NOMO-1 treated with DMSO at 0.1 percent for 48 hours (cell line): ENCODE measurements at regions not wholly inside any gene's neighbourhood (a gene's known extent, or its start where the extent isn't known, plus 50 kb on each side); places are given as distances from the start of the nearest gene placed in this dataset.

Experiments used
- DNase-seq: peaks from one replicate; lab custom pipeline; 2025; ENCODE audit not compliant: unreplicated experiment; lab: John Stamatoyannopoulos, UW

- DNase-seq, result no peak
Observed at GRCh38 chr4:82038936-82039335, 334.9 kb downstream of the HNRNPD start.

GRCh38 chr4:82036181-82036580 is 337.6 kb downstream of the HNRNPD start:
- DNase-seq, result no peak

GRCh38 chr4:82034878-82035277 is 338.9 kb downstream of the HNRNPD start:
- DNase-seq, result no peak

GRCh38 chr4:82033862-82034261 is 339.9 kb downstream of the HNRNPD start:
- DNase-seq, result no peak

GRCh38 chr4:82031376-82031927 is 342.3 kb downstream of the HNRNPD start:
- no peak for DNase-seq

- DNase-seq, result peak; percentile 22
Observed at GRCh38 chr4:82017680-82018079, 356.1 kb downstream of the HNRNPD start.

- DNase-seq, result no peak
Observed at GRCh38 chr4:82005158-82005557, 368.6 kb downstream of the HNRNPD start.

GRCh38 chr4:81997313-81997712 is 376.5 kb downstream of the HNRNPD start:
- no peak for DNase-seq

- no peak for DNase-seq
Observed at GRCh38 chr4:81990898-81991297, 382.9 kb downstream of the HNRNPD start.

- no peak for DNase-seq
Observed at GRCh38 chr4:81990211-81990610, 383.6 kb downstream of the HNRNPD start.

GRCh38 chr4:81989202-81989601 is 384.6 kb downstream of the HNRNPD start:
- no peak for DNase-seq

- DNase-seq, result no peak
Observed at GRCh38 chr4:81988178-81988577, 385.6 kb downstream of the HNRNPD start.

- no peak for DNase-seq
Observed at GRCh38 chr4:81984746-81985145, 389.0 kb downstream of the HNRNPD start.

- DNase-seq, result no peak
Observed at GRCh38 chr4:81982846-81983540, 390.8 kb downstream of the HNRNPD start.

GRCh38 chr4:81981218-81981617 is 392.6 kb downstream of the HNRNPD start:
- no peak for DNase-seq

GRCh38 chr4:81974523-81974922 is 399.3 kb downstream of the HNRNPD start:
- DNase-seq, result no peak

- no peak for DNase-seq
Observed at GRCh38 chr4:81971637-81972381, 402.0 kb downstream of the HNRNPD start.

- no peak for DNase-seq
Observed at GRCh38 chr4:81971061-81971460, 402.7 kb downstream of the HNRNPD start.

GRCh38 chr4:81970454-81970853 is 403.3 kb downstream of the HNRNPD start:
- DNase-seq, result no peak

- DNase-seq, result no peak
Observed at GRCh38 chr4:81966676-81967075, 407.1 kb downstream of the HNRNPD start.

GRCh38 chr4:81965911-81966310 is 407.9 kb downstream of the HNRNPD start:
- no peak for DNase-seq

GRCh38 chr4:81965454-81965853 is 408.3 kb downstream of the HNRNPD start:
- no peak for DNase-seq

GRCh38 chr4:81963763-81964020 is 410.1 kb downstream of the HNRNPD start:
- DNase-seq, result no peak
